GM23338 (cell line): ENCODE measurements at regions not wholly inside any gene's neighbourhood (a gene's known extent, or its start where the extent isn't known, plus 50 kb on each side); places are given as distances from the start of the nearest gene placed in this dataset.

ENCODE experiments used
- ATAC-seq: fragments of 200-7000 bp; cut with Tn5 transposase; 3 replicates; pipeline ENCODE4 v1.9.1; 2020
- DNase-seq: peaks from one replicate; pipeline ENCODE4 v3.0.0-alpha.2; 2015; ENCODE audit warnings: low spot score
- H2AFZ ChIP-seq: fragments of 200-600 bp; sonication (generic); 2 replicates; pipeline ENCODE4 v1.8.0; 2016; ENCODE audit warnings: antibody characterized with exemption, mild to moderate bottlenecking, moderate library complexity
- H3F3A ChIP-seq: fragments of 200-600 bp; sonication (generic); replicated peaks from 2 replicates; pipeline ENCODE4 v1.8.0; 2017; ENCODE audit warnings: antibody characterized with exemption, mixed run types, low read depth
- H3K27ac ChIP-seq: fragments of 200-600 bp; sonication (generic); 2 replicates; pipeline ENCODE4 v1.6.1; 2016; ENCODE audit warnings: low read depth
- H3K27me3 ChIP-seq: fragments of 200-600 bp; sonication (generic); 2 replicates; pipeline ENCODE4 v1.8.0; 2016; ENCODE audit warnings: mild to moderate bottlenecking, mixed run types, moderate library complexity; ENCODE audit not compliant: insufficient read depth
- H3K36me3 ChIP-seq: fragments of 200-600 bp; sonication (generic); 2 replicates; pipeline ENCODE4 v1.8.0; 2016; ENCODE audit warnings: mild to moderate bottlenecking; ENCODE audit not compliant: insufficient read depth
- H3K4me1 ChIP-seq: fragments of 200-600 bp; sonication (generic); 2 replicates; pipeline ENCODE4 v1.8.0; 2016; ENCODE audit warnings: mild to moderate bottlenecking, moderate library complexity; ENCODE audit not compliant: insufficient read depth
- H3K4me2 ChIP-seq: fragments of 200-600 bp; sonication (generic); 2 replicates; pipeline ENCODE4 v1.7.1; 2017; ENCODE audit warnings: mixed run types
- H3K4me3 ChIP-seq: fragments of 200-600 bp; sonication (generic); 2 replicates; pipeline ENCODE4 v1.6.1; 2016; ENCODE audit warnings: mixed run types
- H3K79me2 ChIP-seq: fragments of 200-600 bp; sonication (generic); replicated peaks from 2 replicates; pipeline ENCODE4 v1.8.0; 2017; ENCODE audit warnings: mild to moderate bottlenecking; ENCODE audit not compliant: insufficient read depth
- H3K9me2 ChIP-seq: fragments of 200-600 bp; sonication (generic); 2 replicates; pipeline ENCODE4 v1.8.0; 2017; ENCODE audit not compliant: insufficient read depth
- H4K20me1 ChIP-seq: fragments of 200-600 bp; sonication (generic); replicated peaks from 2 replicates; pipeline ENCODE4 v1.8.0; 2017; ENCODE audit warnings: mild to moderate bottlenecking; ENCODE audit not compliant: insufficient read depth
- H3K27ac Mint-ChIP-seq: 2 replicates; pipeline ENCODE4 v1.8.0; 2020; ENCODE audit warnings: inconsistent platforms, mild to moderate bottlenecking, moderate library complexity, mixed read lengths
- H3K27me3 Mint-ChIP-seq: 3 replicates; pipeline ENCODE4 v1.8.0; 2022; ENCODE audit warnings: low read depth, mild to moderate bottlenecking, moderate library complexity, mixed read lengths, inconsistent platforms; ENCODE audit not compliant: insufficient read depth, poor library complexity
- H3K36me3 Mint-ChIP-seq: 3 replicates; pipeline ENCODE4 v1.8.0; 2021; ENCODE audit warnings: low read depth, mild to moderate bottlenecking, inconsistent platforms, moderate library complexity, mixed read lengths
- H3K4me1 Mint-ChIP-seq: 3 replicates; pipeline ENCODE4 v1.8.0; 2020; ENCODE audit warnings: mild to moderate bottlenecking, inconsistent platforms, mixed read lengths
- H3K4me3 Mint-ChIP-seq: 3 replicates; pipeline ENCODE4 v1.8.0; 2021; ENCODE audit warnings: moderate library complexity, mild to moderate bottlenecking, inconsistent platforms, mixed read lengths
- H3K9me3 Mint-ChIP-seq: 3 replicates; pipeline ENCODE4 v1.8.0; 2020; ENCODE audit warnings: moderate library complexity, mild to moderate bottlenecking, inconsistent platforms, mixed read lengths
- CREB1 ChIP-seq: fragments of 250-450 bp; sonication (Bioruptor Pico); IDR thresholded peaks from 2 replicates; pipeline ENCODE4 v1.5.0; 2020; ENCODE audit warnings: low read depth, mild to moderate bottlenecking, moderate library complexity
- EZH2 ChIP-seq: fragments of 200-600 bp; sonication (generic); IDR thresholded peaks from one replicate; pipeline ENCODE4 v1.8.0; 2017; ENCODE audit warnings: antibody characterized with exemption, mild to moderate bottlenecking, low read depth; ENCODE audit not compliant: unreplicated experiment
- EZH2phosphoT487 ChIP-seq: fragments of 200-600 bp; sonication (generic); IDR thresholded peaks from one replicate; pipeline ENCODE4 v1.8.1; 2018; ENCODE audit warnings: antibody characterized with exemption; ENCODE audit not compliant: unreplicated experiment
- JUNB ChIP-seq: IDR thresholded peaks from one replicate; pipeline ENCODE4 v1.6.1; 2016; ENCODE audit warnings: antibody characterized with exemption; ENCODE audit not compliant: unreplicated experiment
- NANOG ChIP-seq: IDR thresholded peaks from 2 replicates; pipeline ENCODE4 v1.6.1; 2016; ENCODE audit warnings: antibody characterized with exemption, borderline replicate concordance
- ZNF114 ChIP-seq: fragments of 250-450 bp; sonication (Bioruptor Pico); IDR thresholded peaks from 2 replicates; pipeline ENCODE4 v1.5.0; 2020; ENCODE audit warnings: mild to moderate bottlenecking, moderate library complexity
- ZNF331 ChIP-seq: fragments of 250-450 bp; sonication (Bioruptor Pico); IDR thresholded peaks from 2 replicates; pipeline ENCODE4 v1.5.0; 2020; ENCODE audit warnings: low read depth, mild to moderate bottlenecking, moderate library complexity
- TF ChIP-seq, protein P1 (sequence below), 2 experiments: fragments of 200-600 bp in 1 of 2; sonication (generic) in 1 of 2; conservative IDR thresholded peaks; 2 replicates each; pipeline versions ENCODE4 v1.5.1 to v1.6.1; 2016 to 2017; ENCODE audit warnings: antibody characterized with exemption in 2 of 2, low read depth in 2 of 2, mild to moderate bottlenecking in 2 of 2, moderate library complexity in 1 of 2
- TF ChIP-seq, protein P2 (sequence below): fragments of 250-450 bp; sonication (Bioruptor Pico); IDR thresholded peaks from 2 replicates; pipeline ENCODE4 v1.5.0; 2020; ENCODE audit warnings: mild to moderate bottlenecking, moderate library complexity
- TF ChIP-seq, protein P3 (sequence below): IDR thresholded peaks from 2 replicates; pipeline ENCODE4 v1.6.1; 2016; ENCODE audit warnings: antibody characterized with exemption

DNA sequence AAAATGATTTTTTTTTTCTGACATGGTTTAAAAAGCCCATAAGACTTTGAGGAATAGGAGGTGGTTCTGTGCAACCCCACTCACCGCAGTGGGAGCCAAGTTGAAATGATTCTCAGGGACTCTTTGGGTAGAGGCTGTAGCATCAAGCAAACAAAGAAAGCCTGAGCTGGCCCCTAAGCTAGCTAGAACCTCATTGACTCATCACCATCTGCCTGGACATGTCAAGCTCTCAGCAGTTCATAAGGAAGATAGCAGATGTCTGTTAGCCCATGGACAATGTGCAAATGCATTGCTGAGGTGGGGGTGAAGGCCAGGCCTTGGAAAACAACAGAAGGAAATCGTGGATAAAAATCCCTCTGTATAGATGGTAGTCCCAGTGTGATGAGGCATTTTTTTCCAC, 234.8 kb downstream of the NR2F2 start:
- Mint-ChIP-seq H3K4me3 (no peak overlapping the region), H3K36me3 (no peaks in the 10 kb centered on the region), H3K9me3 (no peaks in the 10 kb centered on the region), H3K27ac (no peak overlapping the region), H3K27me3 (no peaks in the 10 kb centered on the region), H3K4me1 (no peaks in the 10 kb centered on the region)
- Histone ChIP-seq H3K4me2 (no peak overlapping the region), H3K36me3 (no peaks in the 10 kb centered on the region), H3K4me1 (no peaks in the 10 kb centered on the region), H2AFZ (no peak overlapping the region), H3F3A (no peaks in the 10 kb centered on the region), H4K20me1 (no peaks in the 10 kb centered on the region), H3K9me2 (peaks cover 16% of the 10 kb centered on the region; the same call in 1 of the 2 replicates), H3K27me3 (no peaks in the 10 kb centered on the region), H3K27ac (no peak overlapping the region), H3K79me2 (no peaks in the 10 kb centered on the region), H3K4me3 (no peak overlapping the region)
- DNase-seq (no peak), ATAC-seq (no peak)
- TF ChIP-seq JUNB (no peak), EZH2phosphoT487 (no peak), NANOG (no peak), ZNF331 (CRISPR knock-in tag) (no peak), EZH2 (no peak), ZNF114 (CRISPR knock-in tag) (no peak), CREB1 (no peak)
- TF ChIP-seq, protein P1, sequence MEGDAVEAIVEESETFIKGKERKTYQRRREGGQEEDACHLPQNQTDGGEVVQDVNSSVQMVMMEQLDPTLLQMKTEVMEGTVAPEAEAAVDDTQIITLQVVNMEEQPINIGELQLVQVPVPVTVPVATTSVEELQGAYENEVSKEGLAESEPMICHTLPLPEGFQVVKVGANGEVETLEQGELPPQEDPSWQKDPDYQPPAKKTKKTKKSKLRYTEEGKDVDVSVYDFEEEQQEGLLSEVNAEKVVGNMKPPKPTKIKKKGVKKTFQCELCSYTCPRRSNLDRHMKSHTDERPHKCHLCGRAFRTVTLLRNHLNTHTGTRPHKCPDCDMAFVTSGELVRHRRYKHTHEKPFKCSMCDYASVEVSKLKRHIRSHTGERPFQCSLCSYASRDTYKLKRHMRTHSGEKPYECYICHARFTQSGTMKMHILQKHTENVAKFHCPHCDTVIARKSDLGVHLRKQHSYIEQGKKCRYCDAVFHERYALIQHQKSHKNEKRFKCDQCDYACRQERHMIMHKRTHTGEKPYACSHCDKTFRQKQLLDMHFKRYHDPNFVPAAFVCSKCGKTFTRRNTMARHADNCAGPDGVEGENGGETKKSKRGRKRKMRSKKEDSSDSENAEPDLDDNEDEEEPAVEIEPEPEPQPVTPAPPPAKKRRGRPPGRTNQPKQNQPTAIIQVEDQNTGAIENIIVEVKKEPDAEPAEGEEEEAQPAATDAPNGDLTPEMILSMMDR (conservative IDR thresholded peaks at IDR 0.05; ENCODE audit: low read depth in 2 of 2), result no peak
- TF ChIP-seq, protein P2, sequence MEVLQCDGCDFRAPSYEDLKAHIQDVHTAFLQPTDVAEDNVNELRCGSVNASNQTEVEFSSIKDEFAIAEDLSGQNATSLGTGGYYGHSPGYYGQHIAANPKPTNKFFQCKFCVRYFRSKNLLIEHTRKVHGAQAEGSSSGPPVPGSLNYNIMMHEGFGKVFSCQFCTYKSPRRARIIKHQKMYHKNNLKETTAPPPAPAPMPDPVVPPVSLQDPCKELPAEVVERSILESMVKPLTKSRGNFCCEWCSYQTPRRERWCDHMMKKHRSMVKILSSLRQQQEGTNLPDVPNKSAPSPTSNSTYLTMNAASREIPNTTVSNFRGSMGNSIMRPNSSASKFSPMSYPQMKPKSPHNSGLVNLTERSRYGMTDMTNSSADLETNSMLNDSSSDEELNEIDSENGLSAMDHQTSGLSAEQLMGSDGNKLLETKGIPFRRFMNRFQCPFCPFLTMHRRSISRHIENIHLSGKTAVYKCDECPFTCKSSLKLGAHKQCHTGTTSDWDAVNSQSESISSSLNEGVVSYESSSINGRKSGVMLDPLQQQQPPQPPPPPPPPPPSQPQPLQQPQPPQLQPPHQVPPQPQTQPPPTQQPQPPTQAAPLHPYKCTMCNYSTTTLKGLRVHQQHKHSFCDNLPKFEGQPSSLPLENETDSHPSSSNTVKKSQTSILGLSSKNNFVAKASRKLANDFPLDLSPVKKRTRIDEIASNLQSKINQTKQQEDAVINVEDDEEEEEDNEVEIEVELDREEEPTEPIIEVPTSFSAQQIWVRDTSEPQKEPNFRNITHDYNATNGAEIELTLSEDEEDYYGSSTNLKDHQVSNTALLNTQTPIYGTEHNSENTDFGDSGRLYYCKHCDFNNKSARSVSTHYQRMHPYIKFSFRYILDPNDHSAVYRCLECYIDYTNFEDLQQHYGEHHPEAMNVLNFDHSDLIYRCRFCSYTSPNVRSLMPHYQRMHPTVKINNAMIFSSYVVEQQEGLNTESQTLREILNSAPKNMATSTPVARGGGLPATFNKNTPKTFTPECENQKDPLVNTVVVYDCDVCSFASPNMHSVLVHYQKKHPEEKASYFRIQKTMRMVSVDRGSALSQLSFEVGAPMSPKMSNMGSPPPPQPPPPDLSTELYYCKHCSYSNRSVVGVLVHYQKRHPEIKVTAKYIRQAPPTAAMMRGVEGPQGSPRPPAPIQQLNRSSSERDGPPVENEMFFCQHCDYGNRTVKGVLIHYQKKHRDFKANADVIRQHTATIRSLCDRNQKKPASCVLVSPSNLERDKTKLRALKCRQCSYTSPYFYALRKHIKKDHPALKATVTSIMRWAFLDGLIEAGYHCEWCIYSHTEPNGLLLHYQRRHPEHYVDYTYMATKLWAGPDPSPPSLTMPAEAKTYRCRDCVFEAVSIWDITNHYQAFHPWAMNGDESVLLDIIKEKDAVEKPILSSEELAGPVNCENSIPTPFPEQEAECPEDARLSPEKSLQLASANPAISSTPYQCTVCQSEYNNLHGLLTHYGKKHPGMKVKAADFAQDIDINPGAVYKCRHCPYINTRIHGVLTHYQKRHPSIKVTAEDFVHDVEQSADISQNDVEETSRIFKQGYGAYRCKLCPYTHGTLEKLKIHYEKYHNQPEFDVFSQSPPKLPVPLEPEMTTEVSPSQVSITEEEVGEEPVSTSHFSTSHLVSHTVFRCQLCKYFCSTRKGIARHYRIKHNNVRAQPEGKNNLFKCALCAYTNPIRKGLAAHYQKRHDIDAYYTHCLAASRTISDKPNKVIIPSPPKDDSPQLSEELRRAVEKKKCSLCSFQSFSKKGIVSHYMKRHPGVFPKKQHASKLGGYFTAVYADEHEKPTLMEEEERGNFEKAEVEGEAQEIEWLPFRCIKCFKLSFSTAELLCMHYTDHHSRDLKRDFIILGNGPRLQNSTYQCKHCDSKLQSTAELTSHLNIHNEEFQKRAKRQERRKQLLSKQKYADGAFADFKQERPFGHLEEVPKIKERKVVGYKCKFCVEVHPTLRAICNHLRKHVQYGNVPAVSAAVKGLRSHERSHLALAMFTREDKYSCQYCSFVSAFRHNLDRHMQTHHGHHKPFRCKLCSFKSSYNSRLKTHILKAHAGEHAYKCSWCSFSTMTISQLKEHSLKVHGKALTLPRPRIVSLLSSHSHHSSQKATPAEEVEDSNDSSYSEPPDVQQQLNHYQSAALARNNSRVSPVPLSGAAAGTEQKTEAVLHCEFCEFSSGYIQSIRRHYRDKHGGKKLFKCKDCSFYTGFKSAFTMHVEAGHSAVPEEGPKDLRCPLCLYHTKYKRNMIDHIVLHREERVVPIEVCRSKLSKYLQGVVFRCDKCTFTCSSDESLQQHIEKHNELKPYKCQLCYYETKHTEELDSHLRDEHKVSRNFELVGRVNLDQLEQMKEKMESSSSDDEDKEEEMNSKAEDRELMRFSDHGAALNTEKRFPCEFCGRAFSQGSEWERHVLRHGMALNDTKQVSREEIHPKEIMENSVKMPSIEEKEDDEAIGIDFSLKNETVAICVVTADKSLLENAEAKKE (CRISPR knock-in tag), result no peak
- TF ChIP-seq, protein P3, sequence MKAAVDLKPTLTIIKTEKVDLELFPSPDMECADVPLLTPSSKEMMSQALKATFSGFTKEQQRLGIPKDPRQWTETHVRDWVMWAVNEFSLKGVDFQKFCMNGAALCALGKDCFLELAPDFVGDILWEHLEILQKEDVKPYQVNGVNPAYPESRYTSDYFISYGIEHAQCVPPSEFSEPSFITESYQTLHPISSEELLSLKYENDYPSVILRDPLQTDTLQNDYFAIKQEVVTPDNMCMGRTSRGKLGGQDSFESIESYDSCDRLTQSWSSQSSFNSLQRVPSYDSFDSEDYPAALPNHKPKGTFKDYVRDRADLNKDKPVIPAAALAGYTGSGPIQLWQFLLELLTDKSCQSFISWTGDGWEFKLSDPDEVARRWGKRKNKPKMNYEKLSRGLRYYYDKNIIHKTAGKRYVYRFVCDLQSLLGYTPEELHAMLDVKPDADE, result no peak
